Peyer's patch (tissue), 4 donors: ENCODE measurements at regions not wholly inside any gene's neighbourhood (a gene's known extent, or its start where the extent isn't known, plus 50 kb on each side); places are given as distances from the start of the nearest gene placed in this dataset.

Source experiments
- POLR2A ChIP-seq, 2 donors: fragments of 450-650 bp; IDR thresholded peaks; one replicate each; pipeline ENCODE4 v1.5.1; 2017; ENCODE audit warnings: antibody characterized with exemption in 2 of 2, mild to moderate bottlenecking in 2 of 2, moderate library complexity in 2 of 2
- TF ChIP-seq, protein P1 (sequence below), 6 experiments: fragments of 450-650 bp in 4 of 6; fragments of 200-600 bp in 2 of 6; sonication (generic) in 1 of 6; IDR thresholded peaks; one replicate each; pipeline ENCODE4 v1.5.1; 2017 to 2019; ENCODE audit warnings: antibody characterized with exemption in 6 of 6, mild to moderate bottlenecking in 3 of 6, moderate library complexity in 1 of 6

DNA sequence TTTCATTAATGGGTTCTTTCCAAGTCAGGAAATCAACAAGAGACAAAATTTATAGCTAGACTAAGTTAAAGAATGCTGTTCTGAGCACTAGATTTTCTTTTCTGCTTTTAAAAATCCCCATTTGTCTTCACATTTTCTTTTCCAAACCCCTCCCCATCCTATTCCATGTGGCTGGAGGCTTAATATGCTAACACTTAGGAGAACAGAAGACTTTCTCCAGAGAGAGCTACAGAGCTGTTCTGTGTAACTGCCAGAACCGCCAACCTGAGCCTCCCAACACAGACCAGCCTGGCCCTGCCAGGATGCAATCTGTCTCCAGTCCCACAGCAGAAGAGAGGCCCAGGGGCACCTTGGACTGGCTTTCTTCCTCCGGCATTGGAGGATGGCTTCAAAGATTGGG, 264.1 kb downstream of the NDFIP2 start:
- TF ChIP-seq, protein P1, sequence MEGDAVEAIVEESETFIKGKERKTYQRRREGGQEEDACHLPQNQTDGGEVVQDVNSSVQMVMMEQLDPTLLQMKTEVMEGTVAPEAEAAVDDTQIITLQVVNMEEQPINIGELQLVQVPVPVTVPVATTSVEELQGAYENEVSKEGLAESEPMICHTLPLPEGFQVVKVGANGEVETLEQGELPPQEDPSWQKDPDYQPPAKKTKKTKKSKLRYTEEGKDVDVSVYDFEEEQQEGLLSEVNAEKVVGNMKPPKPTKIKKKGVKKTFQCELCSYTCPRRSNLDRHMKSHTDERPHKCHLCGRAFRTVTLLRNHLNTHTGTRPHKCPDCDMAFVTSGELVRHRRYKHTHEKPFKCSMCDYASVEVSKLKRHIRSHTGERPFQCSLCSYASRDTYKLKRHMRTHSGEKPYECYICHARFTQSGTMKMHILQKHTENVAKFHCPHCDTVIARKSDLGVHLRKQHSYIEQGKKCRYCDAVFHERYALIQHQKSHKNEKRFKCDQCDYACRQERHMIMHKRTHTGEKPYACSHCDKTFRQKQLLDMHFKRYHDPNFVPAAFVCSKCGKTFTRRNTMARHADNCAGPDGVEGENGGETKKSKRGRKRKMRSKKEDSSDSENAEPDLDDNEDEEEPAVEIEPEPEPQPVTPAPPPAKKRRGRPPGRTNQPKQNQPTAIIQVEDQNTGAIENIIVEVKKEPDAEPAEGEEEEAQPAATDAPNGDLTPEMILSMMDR (IDR thresholded peaks at IDR 0.05) = no peak
- TF ChIP-seq POLR2A (IDR thresholded peaks at IDR 0.05) = no peak
